ENCODE measurements at regions not wholly inside any gene's neighbourhood (a gene's known extent, or its start where the extent isn't known, plus 50 kb on each side); places are given as distances from the start of the nearest gene placed in this dataset.
"Not testable (repeated sequence)": the region's sequence is repeated elsewhere in the genome, so short reads cannot be mapped to it uniquely, and the experiment has no call there.

- DNase-seq (ENCODE audit: low read depth): no peak
These were observed 895.3 kb upstream of the AMELY start for GRCh38 chrY:7806592-7807515.

- DNase-seq (ENCODE audit: low read depth): no peak
These were observed 894.1 kb upstream of the AMELY start for GRCh38 chrY:7805624-7806023.

- DNase-seq (ENCODE audit: low read depth): no peak
These were observed 892.2 kb upstream of the AMELY start for GRCh38 chrY:7803737-7804136.

- no peak for DNase-seq (ENCODE audit: low read depth)
These were observed 884.6 kb upstream of the AMELY start for GRCh38 chrY:7796128-7796527.

- DNase-seq (ENCODE audit: low read depth): peak; percentile 7
These were observed 882.9 kb upstream of the AMELY start for GRCh38 chrY:7794441-7794840.

GRCh38 chrY:7793989-7794388 lies 882.4 kb upstream of the AMELY start:
- DNase-seq (ENCODE audit: low read depth): no peak

GRCh38 chrY:7792431-7792830 lies 880.9 kb upstream of the AMELY start:
- no peak for DNase-seq (ENCODE audit: low read depth)

GRCh38 chrY:7781501-7781900 lies 869.9 kb upstream of the AMELY start:
- DNase-seq (ENCODE audit: low read depth): no peak

- not testable (repeated sequence) for DNase-seq (ENCODE audit: low read depth)
These were observed 863.9 kb upstream of the AMELY start for GRCh38 chrY:7775436-7775835.

- DNase-seq (ENCODE audit: low read depth): no peak
These were observed 860.2 kb upstream of the AMELY start for GRCh38 chrY:7771771-7772170.

- no peak for DNase-seq (ENCODE audit: low read depth)
These were observed 858.3 kb upstream of the AMELY start for GRCh38 chrY:7769790-7770375.

GRCh38 chrY:7768901-7769300 lies 857.3 kb upstream of the AMELY start:
- no peak for DNase-seq (ENCODE audit: low read depth)

GRCh38 chrY:7753711-7754110 lies 842.2 kb upstream of the AMELY start:
- no peak for DNase-seq (ENCODE audit: low read depth)

GRCh38 chrY:7746781-7747180 lies 835.2 kb upstream of the AMELY start:
- DNase-seq (ENCODE audit: low read depth): no peak

GRCh38 chrY:7745581-7745901 lies 834.0 kb upstream of the AMELY start:
- DNase-seq (ENCODE audit: low read depth): no peak

GRCh38 chrY:7744691-7745580 lies 833.4 kb upstream of the AMELY start:
- DNase-seq (ENCODE audit: low read depth): no peak

- no peak for DNase-seq (ENCODE audit: low read depth)
These were observed 825.4 kb upstream of the AMELY start for GRCh38 chrY:7736847-7737365.

- no peak for DNase-seq (ENCODE audit: low read depth)
These were observed 820.1 kb upstream of the AMELY start for GRCh38 chrY:7731651-7732050.

- DNase-seq (ENCODE audit: low read depth): no peak
These were observed 819.1 kb upstream of the AMELY start for GRCh38 chrY:7730664-7731063.

GRCh38 chrY:7730071-7730470 lies 818.5 kb upstream of the AMELY start:
- DNase-seq (ENCODE audit: low read depth): no peak

- DNase-seq (ENCODE audit: low read depth): no peak
These were observed 817.9 kb upstream of the AMELY start for GRCh38 chrY:7729318-7730011.

GRCh38 chrY:7728935-7729317 lies 817.4 kb upstream of the AMELY start:
- no peak for DNase-seq (ENCODE audit: low read depth)
